Middle frontal gyrus (tissue), 1 donor: ENCODE measurements at regions not wholly inside any gene's neighbourhood (a gene's known extent, or its start where the extent isn't known, plus 50 kb on each side); places are given as distances from the start of the nearest gene placed in this dataset.
"Not testable (repeated sequence)": the region's sequence is repeated elsewhere in the genome, so short reads cannot be mapped to it uniquely, and the experiment has no call there.

ENCODE experiments used
- DNase-seq: peaks from one replicate; pipeline ENCODE4 v3.0.0-alpha.2; 2015; ENCODE audit warnings: low spot score; ENCODE audit errors: extremely low spot score

DNA sequence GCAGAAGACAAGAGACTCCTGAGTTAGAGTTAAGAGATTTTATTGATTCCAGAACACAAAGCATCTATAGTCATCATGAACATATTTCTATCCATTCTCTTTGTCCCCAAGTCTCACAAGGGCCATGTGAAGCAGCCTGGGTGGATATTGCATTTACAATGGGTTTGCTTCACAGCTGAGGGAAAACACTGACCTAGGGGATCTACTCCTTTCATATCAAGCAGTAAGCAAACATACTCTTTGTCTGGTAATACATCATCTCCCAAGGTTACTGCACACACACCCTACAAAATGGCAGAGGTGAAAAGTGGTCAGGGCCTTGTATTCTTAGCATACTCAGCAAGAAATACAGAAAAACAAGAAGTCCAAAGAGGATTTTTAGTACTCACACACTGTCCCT lies 267.7 kb upstream of the BCHE start:
- no peak for DNase-seq

DNA sequence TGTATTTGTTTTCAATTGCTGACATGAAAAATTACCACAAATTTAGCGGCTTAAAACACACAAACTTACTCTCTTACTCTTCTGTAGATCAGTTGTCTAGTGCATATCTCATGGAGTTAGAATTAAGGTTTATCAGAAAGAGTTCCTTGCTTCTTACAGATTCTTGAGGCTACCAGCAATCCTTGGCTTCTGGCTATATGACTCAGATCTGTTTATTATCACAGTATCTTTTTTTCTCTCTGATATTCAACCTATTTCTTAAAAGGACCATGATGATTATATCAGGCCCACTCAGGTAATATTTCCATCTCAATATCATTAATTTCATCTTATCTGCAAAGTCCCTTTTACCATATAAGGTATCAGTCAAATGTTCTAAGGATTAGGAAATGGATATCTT lies 263.5 kb upstream of the BCHE start:
- DNase-seq: no peak

- DNase-seq: no peak
Observed at GRCh38 chr3:166089575-166089974, 252.4 kb upstream of the BCHE start.

DNA sequence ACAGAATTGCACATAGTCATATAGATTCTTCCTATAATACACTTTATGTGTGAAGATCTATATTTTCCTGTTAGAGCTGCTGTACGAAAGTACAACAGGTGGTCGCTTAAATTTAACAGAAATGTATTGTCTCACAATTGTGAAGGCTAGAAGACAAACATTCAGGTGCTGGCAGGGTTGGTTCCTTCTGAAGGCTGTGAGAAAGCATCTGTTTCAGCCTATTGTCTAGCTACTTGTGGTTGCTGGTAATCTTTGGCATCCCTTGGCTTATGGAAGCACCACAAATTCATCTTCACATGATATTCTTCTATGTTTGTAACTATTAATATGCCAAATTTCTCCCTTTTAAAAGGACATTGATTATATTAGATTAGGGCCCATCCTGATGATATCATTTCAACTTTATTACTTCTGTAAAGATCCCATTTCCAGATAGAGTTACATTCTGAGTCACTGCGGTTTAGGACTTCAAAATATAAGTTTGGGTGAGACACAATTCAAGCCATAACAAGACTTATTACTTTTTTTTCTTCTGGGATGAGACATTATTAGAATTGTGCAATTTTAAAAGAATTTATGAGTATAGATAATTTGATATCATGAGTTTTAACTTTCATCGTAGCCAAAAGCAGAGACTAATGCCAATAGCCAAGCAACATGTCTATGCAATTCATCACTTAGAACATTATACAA lies 248.1 kb upstream of the BCHE start:
- no peak for DNase-seq

- DNase-seq: no peak
Observed at GRCh38 chr3:166080096-166080495, 242.9 kb upstream of the BCHE start.

GRCh38 chr3:166071831-166072230 lies 234.6 kb upstream of the BCHE start:
- DNase-seq: no peak

DNA sequence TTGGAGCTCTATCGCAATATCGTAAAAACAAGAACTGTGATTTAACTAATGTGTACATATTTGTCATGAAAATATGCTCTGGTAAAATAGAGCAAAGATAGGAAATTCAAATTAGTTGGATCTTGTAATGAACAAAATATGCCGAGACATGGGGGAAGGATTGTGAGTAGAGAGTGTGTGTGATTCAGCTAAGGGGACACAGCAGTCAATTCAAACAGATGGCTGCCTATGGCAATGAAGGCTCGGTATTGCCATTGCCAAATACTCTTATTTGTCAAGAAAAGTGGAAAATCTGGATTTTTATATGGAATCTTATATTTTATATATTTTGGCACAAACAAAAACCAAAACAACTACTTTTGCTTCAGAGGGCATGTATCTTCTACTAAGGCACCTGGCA lies 227.3 kb upstream of the BCHE start:
- no peak for DNase-seq

GRCh38 chr3:166060789-166061479 lies 223.7 kb upstream of the BCHE start:
- DNase-seq: no peak

- DNase-seq: no peak
Observed at GRCh38 chr3:166052440-166052839, 215.2 kb upstream of the BCHE start.

- DNase-seq: no peak
Observed at GRCh38 chr3:166029507-166029906, 192.3 kb upstream of the BCHE start.

DNA sequence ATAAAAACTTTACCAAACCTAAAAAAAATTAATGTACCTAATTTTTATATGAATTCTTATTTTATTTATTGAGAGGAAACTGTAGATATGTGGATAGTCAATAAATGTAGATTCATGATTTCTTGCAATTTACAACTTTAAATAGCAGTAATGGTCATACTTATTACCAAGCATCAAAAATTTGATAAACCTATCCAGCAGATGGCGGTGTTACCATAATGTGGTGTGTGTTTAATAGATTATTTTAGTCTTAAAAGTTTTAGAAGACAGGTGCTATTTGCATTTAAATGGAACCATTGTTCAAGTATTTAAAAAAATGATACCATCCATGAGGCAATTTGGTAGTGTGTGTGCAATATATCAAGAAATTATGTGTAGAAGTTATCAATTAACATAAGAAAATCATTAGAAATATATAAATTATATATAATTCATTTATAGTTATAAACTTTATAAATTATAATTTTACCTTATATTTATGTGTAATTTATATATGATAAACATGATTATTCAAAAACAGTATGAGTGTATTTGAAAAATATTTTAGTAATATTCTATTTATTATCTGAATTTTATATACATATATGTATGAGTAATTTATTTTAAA lies 176.0 kb upstream of the BCHE start:
- no peak for DNase-seq

- no peak for DNase-seq
Observed at GRCh38 chr3:166011771-166012170, 174.5 kb upstream of the BCHE start.

DNA sequence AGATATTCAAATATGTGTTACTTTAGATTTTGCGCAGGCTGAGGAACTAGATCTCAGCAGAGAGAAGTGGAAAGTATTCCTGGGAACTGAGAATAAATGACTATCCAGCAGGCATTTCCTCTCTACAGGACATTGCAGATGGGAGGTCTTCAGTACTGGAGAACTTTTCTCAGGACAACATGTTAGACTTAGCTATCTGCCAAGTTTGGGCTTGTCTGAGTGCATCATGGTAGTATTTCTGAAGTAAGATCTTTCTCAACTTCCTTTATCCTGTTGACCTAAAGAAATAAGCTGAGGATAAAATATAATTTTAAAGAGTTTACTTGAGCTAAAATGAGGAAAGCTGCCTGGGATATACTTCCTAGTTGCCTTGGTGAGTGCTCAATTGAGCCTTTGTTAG lies 167.9 kb upstream of the BCHE start:
- no peak for DNase-seq

GRCh38 chr3:165994293-165994692 lies 157.1 kb upstream of the BCHE start:
- no peak for DNase-seq

DNA sequence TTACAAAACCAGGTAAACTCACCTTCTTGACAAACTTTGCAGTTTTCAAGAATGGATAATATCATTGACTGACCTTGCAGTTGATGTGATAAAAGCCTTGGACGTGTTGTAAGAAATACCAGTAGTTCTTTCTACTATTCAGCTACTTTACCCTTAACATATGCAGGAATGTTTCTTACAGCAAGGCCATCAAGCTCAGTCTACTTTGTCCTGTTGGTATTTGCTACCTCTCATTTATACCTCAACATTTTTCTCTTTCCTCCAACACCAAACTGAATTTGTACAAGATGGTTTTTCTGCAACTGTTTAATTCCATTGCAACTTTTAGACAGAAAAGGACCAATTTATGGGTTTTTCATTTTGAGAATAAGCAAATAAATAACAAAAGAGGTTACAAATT lies 147.4 kb upstream of the BCHE start:
- no peak for DNase-seq

DNA sequence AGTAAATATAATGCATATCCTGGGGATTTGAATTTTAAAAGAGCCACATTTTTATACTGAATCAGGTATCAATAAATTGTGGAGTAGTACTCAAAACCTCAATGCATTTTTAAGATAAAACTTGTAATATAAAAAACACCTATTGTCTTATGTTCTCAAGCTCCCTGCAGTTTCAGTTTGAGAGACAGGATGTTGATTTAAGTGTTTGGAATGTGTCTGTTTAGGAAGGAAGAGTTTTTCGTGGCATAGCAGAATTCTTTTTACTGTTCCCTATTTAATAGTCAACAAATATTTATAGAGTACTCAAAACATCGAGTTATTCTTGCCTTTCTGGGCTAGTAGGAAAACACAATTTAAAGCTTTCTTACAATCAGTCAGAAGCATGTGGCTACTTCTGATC lies 146.1 kb upstream of the BCHE start:
- no peak for DNase-seq

- no peak for DNase-seq
Observed at GRCh38 chr3:165981318-165981717, 144.1 kb upstream of the BCHE start.

GRCh38 chr3:165960825-165961224 lies 123.6 kb upstream of the BCHE start:
- not testable (repeated sequence) for DNase-seq

GRCh38 chr3:165954171-165954570 lies 116.9 kb upstream of the BCHE start:
- no peak for DNase-seq

DNA sequence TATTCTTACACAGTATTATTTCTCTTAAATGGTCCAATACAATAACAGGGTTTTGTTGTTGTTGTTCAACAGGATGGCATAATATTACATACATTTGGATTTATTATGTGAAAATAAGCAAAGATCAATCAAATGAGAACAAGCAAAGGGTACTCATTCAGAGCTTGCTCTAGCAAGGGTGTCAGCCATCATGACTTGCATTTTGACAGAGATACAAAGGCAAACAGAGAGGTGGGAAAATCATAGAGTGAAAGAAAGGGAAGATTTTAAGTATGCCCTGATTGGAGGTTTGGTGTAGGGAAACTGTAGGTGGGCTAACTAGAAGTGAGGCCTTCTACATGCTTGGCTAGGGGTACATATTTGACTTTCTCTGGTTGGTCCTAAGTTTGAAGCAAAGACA lies 109.1 kb upstream of the BCHE start:
- DNase-seq: no peak

- no peak for DNase-seq
Observed at GRCh38 chr3:165938986-165939540, 101.8 kb upstream of the BCHE start.

GRCh38 chr3:165936081-165936480 lies 98.9 kb upstream of the BCHE start:
- not testable (repeated sequence) for DNase-seq
